ENCODE measurements at regions not wholly inside any gene's neighbourhood (a gene's known extent, or its start where the extent isn't known, plus 50 kb on each side); places are given as distances from the start of the nearest gene placed in this dataset.
A peak's percentile ranks its signal among the peaks of the same experiment; 100 is the strongest.
"Not testable (repeated sequence)": the region's sequence is repeated elsewhere in the genome, so short reads cannot be mapped to it uniquely, and the experiment has no call there.

GRCh38 chr9:18297056-18297841 lies 176.7 kb upstream of the ADAMTSL1 start:
- Histone ChIP-seq H3K27ac (ENCODE audit: low read length) (no peak overlapping the region), H2AFZ (ENCODE audit: low read depth, low read length) (no peak overlapping the region), H3K9me3 (ENCODE audit: insufficient read depth, low read length) (no peaks in the 10 kb centered on the region), H3K36me3 (replicated peaks; ENCODE audit: low read depth, low read length) (no peaks in the 10 kb centered on the region), H3K79me2 (ENCODE audit: low read length) (no peaks in the 10 kb centered on the region), H3K4me2 (ENCODE audit: low read length) (no peak overlapping the region), H3K27me3 (ENCODE audit: low read depth, low read length) (no peaks in the 10 kb centered on the region), H3K4me1 (ENCODE audit: low read length) (no peaks in the 10 kb centered on the region), H3K9ac (ENCODE audit: low read length) (no peak overlapping the region), H4K20me1 (ENCODE audit: insufficient read depth, low read length) (no peaks in the 10 kb centered on the region), H3K4me3 (ENCODE audit: low read length) (no peak overlapping the region)
- TF ChIP-seq CTCF (IDR thresholded peaks at IDR 0.05; ENCODE audit: low read depth, low read length) = peak; percentile 15; the same call in 1 of the 2 replicates
- TF ChIP-seq EZH2phosphoT487 (IDR thresholded peaks at IDR 0.05; ENCODE audit: low read depth) = no peak

- H3K9me3 ChIP-seq (ENCODE audit: insufficient read depth, low read length) = no peaks in the 10 kb centered on the region
- H3K36me3 ChIP-seq (replicated peaks; ENCODE audit: low read depth, low read length) = no peaks in the 10 kb centered on the region
- no peak overlapping the region for H3K4me3 ChIP-seq (ENCODE audit: low read length)
- no peak overlapping the region for H3K9ac ChIP-seq (ENCODE audit: low read length)
- no peaks in the 10 kb centered on the region for H3K79me2 ChIP-seq (ENCODE audit: low read length)
- no peak for TF ChIP-seq EZH2phosphoT487 (IDR thresholded peaks at IDR 0.05; ENCODE audit: low read depth)
- TF ChIP-seq CTCF (IDR thresholded peaks at IDR 0.05; ENCODE audit: low read depth, low read length) = no peak
- H3K4me1 ChIP-seq (ENCODE audit: low read length) = no peaks in the 10 kb centered on the region
- H2AFZ ChIP-seq (ENCODE audit: low read depth, low read length) = no peak overlapping the region
- H3K4me2 ChIP-seq (ENCODE audit: low read length) = no peak overlapping the region
- no peak overlapping the region for H3K27ac ChIP-seq (ENCODE audit: low read length)
- no peaks in the 10 kb centered on the region for H4K20me1 ChIP-seq (ENCODE audit: insufficient read depth, low read length)
- no peaks in the 10 kb centered on the region for H3K27me3 ChIP-seq (ENCODE audit: low read depth, low read length)
Observed at GRCh38 chr9:18299449-18299848, 174.5 kb upstream of the ADAMTSL1 start.

DNA sequence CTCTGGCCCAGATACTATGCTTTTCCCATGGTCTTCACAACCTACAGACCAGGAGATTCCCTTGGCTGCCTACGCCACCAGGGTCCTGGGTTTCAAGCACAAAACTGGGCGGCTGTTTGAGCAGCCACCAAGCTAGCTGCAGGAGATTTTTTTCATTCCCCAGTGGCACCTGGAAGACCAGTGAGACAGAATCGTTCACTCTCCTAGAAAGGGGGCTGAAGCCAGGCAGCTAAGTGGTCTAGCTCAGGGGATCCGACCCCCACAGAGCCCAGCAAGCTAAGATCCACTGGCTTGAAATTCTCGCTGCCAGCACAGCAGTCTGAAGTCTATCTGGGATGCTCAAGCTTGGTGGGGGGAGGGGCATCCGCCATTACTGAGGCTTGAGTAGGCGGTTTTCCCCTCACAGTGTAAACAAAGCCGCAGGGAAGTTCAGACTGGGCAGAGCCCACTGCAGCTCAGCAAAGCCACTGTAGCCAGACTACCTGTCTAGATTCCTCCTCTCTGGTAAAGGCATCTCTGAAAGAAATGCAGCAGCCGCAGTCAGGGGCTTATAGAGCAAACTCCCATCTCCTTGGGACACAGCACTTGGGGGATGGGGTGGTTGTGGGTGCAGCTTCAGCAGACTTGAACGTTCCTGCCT lies 168.7 kb upstream of the ADAMTSL1 start:
- not testable (repeated sequence) for H3K79me2 ChIP-seq (ENCODE audit: low read length); H3K9me3 ChIP-seq (ENCODE audit: insufficient read depth, low read length); H3K36me3 ChIP-seq (replicated peaks; ENCODE audit: low read depth, low read length); H3K4me1 ChIP-seq (ENCODE audit: low read length); H3K4me3 ChIP-seq (ENCODE audit: low read length); H3K4me2 ChIP-seq (ENCODE audit: low read length); H3K9ac ChIP-seq (ENCODE audit: low read length); H2AFZ ChIP-seq (ENCODE audit: low read depth, low read length); H3K27me3 ChIP-seq (ENCODE audit: low read depth, low read length); H4K20me1 ChIP-seq (ENCODE audit: insufficient read depth, low read length); H3K27ac ChIP-seq (ENCODE audit: low read length)

GRCh38 chr9:18314316-18314715 lies 159.6 kb upstream of the ADAMTSL1 start:
- H3K79me2 ChIP-seq (ENCODE audit: low read length) = no peaks in the 10 kb centered on the region
- TF ChIP-seq EZH2phosphoT487 (IDR thresholded peaks at IDR 0.05; ENCODE audit: low read depth) (no peak), CTCF (IDR thresholded peaks at IDR 0.05; ENCODE audit: low read depth, low read length) (no peak)
- no peaks in the 10 kb centered on the region for H3K27me3 ChIP-seq (ENCODE audit: low read depth, low read length)
- H3K9me3 ChIP-seq (ENCODE audit: insufficient read depth, low read length) = no peaks in the 10 kb centered on the region
- no peak overlapping the region for H3K4me3 ChIP-seq (ENCODE audit: low read length)
- no peak overlapping the region for H2AFZ ChIP-seq (ENCODE audit: low read depth, low read length)
- H3K4me1 ChIP-seq (ENCODE audit: low read length) = no peaks in the 10 kb centered on the region
- no peaks in the 10 kb centered on the region for H4K20me1 ChIP-seq (ENCODE audit: insufficient read depth, low read length)
- no peak overlapping the region for H3K27ac ChIP-seq (ENCODE audit: low read length)
- H3K36me3 ChIP-seq (replicated peaks; ENCODE audit: low read depth, low read length) = no peaks in the 10 kb centered on the region
- no peak overlapping the region for H3K4me2 ChIP-seq (ENCODE audit: low read length)
- no peak overlapping the region for H3K9ac ChIP-seq (ENCODE audit: low read length)
